Cardiac muscle cell (in vitro differentiated cells and primary cell): ENCODE measurements at regions not wholly inside any gene's neighbourhood (a gene's known extent, or its start where the extent isn't known, plus 50 kb on each side); places are given as distances from the start of the nearest gene placed in this dataset.

ENCODE experiments used
- DNase-seq, 2 donors: peaks; one replicate each; pipeline versions ENCODE4 v3.0.0 to v3.0.0-alpha.2; 2010 to 2017; ENCODE audit warnings: low read depth in 1 of 2, low spot score in 1 of 2
- H3K27ac ChIP-seq: fragments of 200-600 bp; sonication (generic); 2 replicates; pipeline ENCODE4 v1.5.1; 2016
- H3K27me3 ChIP-seq: fragments of 200-600 bp; sonication (generic); 2 replicates; pipeline ENCODE4 v1.6.0; 2016; ENCODE audit warnings: control low read depth
- H3K36me3 ChIP-seq: fragments of 200-600 bp; sonication (generic); 2 replicates; pipeline ENCODE4 v1.5.1; 2016; ENCODE audit warnings: control low read depth
- H3K4me1 ChIP-seq: fragments of 200-600 bp; sonication (generic); 2 replicates; pipeline ENCODE4 v1.8.1; 2017; ENCODE audit warnings: low read depth, mild to moderate bottlenecking, mixed run types
- H3K4me3 ChIP-seq: fragments of 200-600 bp; sonication (generic); 2 replicates; pipeline ENCODE4 v1.5.1; 2016; ENCODE audit warnings: mild to moderate bottlenecking
- H3K9me3 ChIP-seq: fragments of 200-600 bp; sonication (generic); 2 replicates; pipeline ENCODE4 v1.5.1; 2017; ENCODE audit warnings: low read depth, mild to moderate bottlenecking, control low read depth
- CTCF ChIP-seq: IDR thresholded peaks from 2 replicates; pipeline ENCODE4 v1.5.1; 2012; ENCODE audit warnings: low read depth, mild to moderate bottlenecking, low read length

GRCh38 chr20:59413326-59413865 lies 113.0 kb downstream of the EDN3 start:
- Histone ChIP-seq H3K4me1 (peaks cover 21% of the 10 kb centered on the region), H3K27ac (peak overlapping the region; percentile 93), H3K4me3 (no peak overlapping the region), H3K9me3 (no peaks in the 10 kb centered on the region), H3K27me3 (no peaks in the 10 kb centered on the region), H3K36me3 (no peaks in the 10 kb centered on the region)
- TF ChIP-seq CTCF = no peak
- peak in 1 of 2 donors; percentile 63 for DNase-seq

- Histone ChIP-seq H3K9me3 (no peaks in the 10 kb centered on the region), H3K4me3 (no peak overlapping the region), H3K4me1 (peaks cover 21% of the 10 kb centered on the region), H3K27me3 (no peaks in the 10 kb centered on the region), H3K36me3 (no peaks in the 10 kb centered on the region), H3K27ac (no peak overlapping the region)
- no peak for TF ChIP-seq CTCF
- no peak for DNase-seq
Observed at GRCh38 chr20:59414936-59415623, 114.7 kb downstream of the EDN3 start.

- Histone ChIP-seq H3K27ac (no peak overlapping the region), H3K27me3 (no peaks in the 10 kb centered on the region), H3K36me3 (no peaks in the 10 kb centered on the region), H3K9me3 (no peaks in the 10 kb centered on the region), H3K4me3 (no peak overlapping the region), H3K4me1 (peaks cover 21% of the 10 kb centered on the region)
- no peak for TF ChIP-seq CTCF
- DNase-seq = no peak
Observed at GRCh38 chr20:59416916-59417315, 116.5 kb downstream of the EDN3 start.

- no peak for TF ChIP-seq CTCF
Observed at GRCh38 chr20:59421089-59421488, 120.7 kb downstream of the EDN3 start.

GRCh38 chr20:59421920-59422637 lies 121.7 kb downstream of the EDN3 start:
- no peak for DNase-seq
- Histone ChIP-seq H3K9me3 (no peaks in the 10 kb centered on the region), H3K27me3 (no peaks in the 10 kb centered on the region), H3K4me1 (no peaks in the 10 kb centered on the region), H3K36me3 (no peaks in the 10 kb centered on the region), H3K4me3 (no peak overlapping the region), H3K27ac (no peak overlapping the region)
- TF ChIP-seq CTCF = no peak

More at GRCh38 chr20:59421089-59421488, 120.7 kb downstream of the EDN3 start:
- Histone ChIP-seq H3K4me3 (no peak overlapping the region), H3K36me3 (no peaks in the 10 kb centered on the region), H3K27ac (no peak overlapping the region), H3K9me3 (no peaks in the 10 kb centered on the region), H3K27me3 (no peaks in the 10 kb centered on the region), H3K4me1 (no peaks in the 10 kb centered on the region)
- DNase-seq = no peak
